Upper lobe of left lung (tissue), 4 donors: ENCODE measurements at regions not wholly inside any gene's neighbourhood (a gene's known extent, or its start where the extent isn't known, plus 50 kb on each side); places are given as distances from the start of the nearest gene placed in this dataset.

Source experiments
- CTCF ChIP-seq, 6 experiments: fragments of 450-650 bp in 4 of 6; fragments of 200-600 bp in 2 of 6; sonication (generic) in 2 of 6; IDR thresholded peaks; one replicate each; pipeline ENCODE4 v1.5.1; 2016 to 2019; ENCODE audit warnings: antibody characterized with exemption in 6 of 6
- EP300 ChIP-seq, 4 donors: sonication (generic); formaldehyde crosslinking; IDR thresholded peaks; one replicate each; pipeline ENCODE4 v1.5.1; 2017; ENCODE audit warnings: antibody characterized with exemption in 4 of 4, control low read depth in 2 of 4
- POLR2A ChIP-seq, 4 donors: fragments of 450-650 bp; IDR thresholded peaks; one replicate each; pipeline ENCODE4 v1.5.1; 2016 to 2017; ENCODE audit warnings: antibody characterized with exemption in 4 of 4, mild to moderate bottlenecking in 2 of 4
- POLR2AphosphoS5 ChIP-seq, 2 donors: sonication (generic); formaldehyde crosslinking; IDR thresholded peaks; one replicate each; pipeline ENCODE4 v1.5.1; 2017; ENCODE audit warnings: antibody characterized with exemption in 2 of 2

GRCh38 chr20:53809728-53810365, 216.2 kb upstream of the ZNF217 start:
- TF ChIP-seq POLR2AphosphoS5 (IDR thresholded peaks at IDR 0.05) (no peak), CTCF (IDR thresholded peaks at IDR 0.05) (no peak), POLR2A (IDR thresholded peaks at IDR 0.05) (no peak), EP300 (IDR thresholded peaks at IDR 0.05) (no peak)
